DOHH2 (cell line): ENCODE measurements at regions not wholly inside any gene's neighbourhood (a gene's known extent, or its start where the extent isn't known, plus 50 kb on each side); places are given as distances from the start of the nearest gene placed in this dataset.

Experiments
- H3F3A ChIP-seq: fragments of 200-600 bp; sonication (generic), shearing (Covaris generic); 2 replicates; pipeline ENCODE4 v1.6.0; 2016; ENCODE audit warnings: antibody characterized with exemption, mild to moderate bottlenecking; ENCODE audit not compliant: control insufficient read depth, insufficient read depth
- H3K27ac ChIP-seq: fragments of 200-600 bp; sonication (generic); 2 replicates; pipeline ENCODE4 v1.5.1; 2014; ENCODE audit warnings: low read depth, mild to moderate bottlenecking, low read length, moderate library complexity
- H3K27me3 ChIP-seq: fragments of 200-600 bp; sonication (generic); 2 replicates; pipeline ENCODE4 v1.6.1; 2014; ENCODE audit warnings: mild to moderate bottlenecking, low read length, mixed read lengths; ENCODE audit not compliant: control insufficient read depth
- H3K36me3 ChIP-seq: fragments of 200-600 bp; sonication (generic); 2 replicates; pipeline ENCODE4 v1.6.1; 2014; ENCODE audit warnings: mild to moderate bottlenecking, low read length, moderate library complexity, mixed read lengths; ENCODE audit not compliant: control insufficient read depth
- H3K4me1 ChIP-seq: fragments of 200-600 bp; sonication (generic); 2 replicates; pipeline ENCODE4 v1.6.1; 2014; ENCODE audit warnings: mild to moderate bottlenecking, low read length, mixed read lengths; ENCODE audit not compliant: control insufficient read depth
- H3K4me2 ChIP-seq: fragments of 200-600 bp; sonication (generic); 2 replicates; pipeline ENCODE4 v1.6.0; 2014; ENCODE audit warnings: mild to moderate bottlenecking, low read length, moderate library complexity
- H3K4me3 ChIP-seq: fragments of 200-600 bp; sonication (generic); 2 replicates; pipeline ENCODE4 v1.5.1; 2014; ENCODE audit warnings: mild to moderate bottlenecking, low read length, mixed read lengths
- H3K79me2 ChIP-seq: fragments of 200-600 bp; sonication (generic); 2 replicates; pipeline ENCODE4 v1.6.1; 2014; ENCODE audit warnings: mild to moderate bottlenecking, low read length, mixed read lengths; ENCODE audit not compliant: control insufficient read depth
- H3K9me2 ChIP-seq: fragments of 200-600 bp; sonication (generic); replicated peaks from 2 replicates; pipeline ENCODE4 v1.6.1; 2014; ENCODE audit warnings: mild to moderate bottlenecking, low read length, mixed read lengths; ENCODE audit not compliant: control insufficient read depth
- H3K9me3 ChIP-seq: fragments of 200-600 bp; sonication (generic); 2 replicates; pipeline ENCODE4 v1.6.1; 2014; ENCODE audit warnings: antibody characterized with exemption, low read length, mixed read lengths; ENCODE audit not compliant: control insufficient read depth, insufficient read depth
- H4K20me1 ChIP-seq: fragments of 200-600 bp; sonication (generic); 2 replicates; pipeline ENCODE4 v1.6.0; 2014; ENCODE audit warnings: low read depth, mild to moderate bottlenecking, antibody characterized with exemption, low read length, moderate library complexity; ENCODE audit not compliant: control insufficient read depth, insufficient read depth
- EZH2phosphoT487 ChIP-seq: fragments of 200-600 bp; sonication (generic); IDR thresholded peaks from 2 replicates; pipeline ENCODE4 v1.6.1; 2017; ENCODE audit warnings: borderline replicate concordance, mild to moderate bottlenecking, antibody characterized with exemption, low read length, moderate library complexity, mixed read lengths
- TF ChIP-seq, protein P1 (sequence below): fragments of 200-600 bp; sonication (generic); IDR thresholded peaks from one replicate; pipeline ENCODE4 v1.5.1; 2014; ENCODE audit warnings: antibody characterized with exemption, mild to moderate bottlenecking, low read depth, low read length; ENCODE audit not compliant: poor library complexity, severe bottlenecking

DNA sequence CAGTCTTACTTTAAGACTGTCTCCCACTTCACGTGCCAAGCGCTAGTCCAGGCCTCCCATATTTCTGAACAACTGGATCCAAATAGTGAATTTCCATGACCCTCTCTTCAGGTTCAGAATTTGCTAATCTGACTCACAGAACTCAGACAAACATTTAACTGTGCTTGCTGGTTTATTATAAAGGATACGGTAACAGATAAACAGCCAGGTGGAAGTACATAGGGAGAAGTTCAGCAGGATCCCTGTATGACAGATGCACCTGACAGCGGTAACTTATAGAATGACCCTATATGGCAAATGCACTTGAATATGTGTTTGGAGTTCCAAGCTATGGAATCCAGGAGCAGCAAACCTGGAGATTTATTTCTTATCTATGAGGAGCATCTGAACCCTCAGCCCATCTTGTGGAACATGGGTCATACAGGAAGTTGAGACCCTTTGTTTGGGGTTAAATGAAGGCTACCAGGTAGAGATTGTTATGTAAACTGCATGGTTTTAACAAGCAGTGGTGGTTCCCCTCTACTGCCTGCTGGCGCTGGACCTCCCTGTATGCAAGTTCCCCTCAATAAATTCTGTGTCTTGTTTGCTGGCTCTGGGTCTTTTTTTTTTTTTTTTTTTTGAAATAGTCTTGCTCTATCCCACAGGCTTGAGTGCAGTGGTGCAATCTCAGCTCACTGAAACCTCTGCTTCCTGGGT, 622.6 kb downstream of the KCNJ2 start:
- Histone ChIP-seq H3K9me3 (peaks cover 5% of the 10 kb centered on the region; the same call in 1 of the 2 replicates), H3K4me1 (peaks cover 5% of the 10 kb centered on the region), H3K36me3 (no peaks in the 10 kb centered on the region), H3K4me2 (no peak overlapping the region), H3K4me3 (no peak overlapping the region), H3K79me2 (no peaks in the 10 kb centered on the region), H3F3A (no peaks in the 10 kb centered on the region), H3K27me3 (no peaks in the 10 kb centered on the region), H3K9me2 (no peaks in the 10 kb centered on the region), H3K27ac (no peak overlapping the region), H4K20me1 (no peaks in the 10 kb centered on the region)
- TF ChIP-seq EZH2phosphoT487: no peak
- TF ChIP-seq, protein P1, sequence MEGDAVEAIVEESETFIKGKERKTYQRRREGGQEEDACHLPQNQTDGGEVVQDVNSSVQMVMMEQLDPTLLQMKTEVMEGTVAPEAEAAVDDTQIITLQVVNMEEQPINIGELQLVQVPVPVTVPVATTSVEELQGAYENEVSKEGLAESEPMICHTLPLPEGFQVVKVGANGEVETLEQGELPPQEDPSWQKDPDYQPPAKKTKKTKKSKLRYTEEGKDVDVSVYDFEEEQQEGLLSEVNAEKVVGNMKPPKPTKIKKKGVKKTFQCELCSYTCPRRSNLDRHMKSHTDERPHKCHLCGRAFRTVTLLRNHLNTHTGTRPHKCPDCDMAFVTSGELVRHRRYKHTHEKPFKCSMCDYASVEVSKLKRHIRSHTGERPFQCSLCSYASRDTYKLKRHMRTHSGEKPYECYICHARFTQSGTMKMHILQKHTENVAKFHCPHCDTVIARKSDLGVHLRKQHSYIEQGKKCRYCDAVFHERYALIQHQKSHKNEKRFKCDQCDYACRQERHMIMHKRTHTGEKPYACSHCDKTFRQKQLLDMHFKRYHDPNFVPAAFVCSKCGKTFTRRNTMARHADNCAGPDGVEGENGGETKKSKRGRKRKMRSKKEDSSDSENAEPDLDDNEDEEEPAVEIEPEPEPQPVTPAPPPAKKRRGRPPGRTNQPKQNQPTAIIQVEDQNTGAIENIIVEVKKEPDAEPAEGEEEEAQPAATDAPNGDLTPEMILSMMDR: no peak

DNA sequence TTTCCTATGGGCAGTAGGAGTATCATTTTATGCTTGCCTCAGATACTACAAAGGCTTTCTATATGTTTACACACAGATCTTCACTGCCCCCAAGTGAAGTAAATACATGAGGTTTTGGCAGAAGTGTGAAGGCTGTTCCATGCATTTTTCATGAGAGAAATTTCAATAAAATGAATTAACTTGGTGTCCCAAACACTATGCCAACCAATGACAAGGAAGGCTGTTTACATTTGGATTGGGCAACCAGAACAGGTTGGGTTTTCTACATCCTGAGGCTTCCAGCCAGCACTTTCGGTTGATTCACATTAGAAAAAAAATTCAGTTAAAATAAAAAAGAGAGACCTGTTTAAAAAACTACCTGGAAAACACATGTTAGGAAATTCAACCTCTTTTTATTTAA, 625.4 kb downstream of the KCNJ2 start:
- peaks cover 8% of the 10 kb centered on the region for H3K4me1 ChIP-seq
- no peaks in the 10 kb centered on the region for H3K9me2 ChIP-seq
- TF ChIP-seq, protein P1: no peak
- TF ChIP-seq EZH2phosphoT487: no peak
- no peak overlapping the region for H3K4me3 ChIP-seq
- no peaks in the 10 kb centered on the region for H3F3A ChIP-seq
- no peak overlapping the region for H3K27ac ChIP-seq
- no peaks in the 10 kb centered on the region for H3K27me3 ChIP-seq
- peaks cover 10% of the 10 kb centered on the region for H3K9me3 ChIP-seq
- H4K20me1 ChIP-seq: no peaks in the 10 kb centered on the region
- H3K4me2 ChIP-seq: no peak overlapping the region
- H3K79me2 ChIP-seq: no peaks in the 10 kb centered on the region
- no peaks in the 10 kb centered on the region for H3K36me3 ChIP-seq

DNA sequence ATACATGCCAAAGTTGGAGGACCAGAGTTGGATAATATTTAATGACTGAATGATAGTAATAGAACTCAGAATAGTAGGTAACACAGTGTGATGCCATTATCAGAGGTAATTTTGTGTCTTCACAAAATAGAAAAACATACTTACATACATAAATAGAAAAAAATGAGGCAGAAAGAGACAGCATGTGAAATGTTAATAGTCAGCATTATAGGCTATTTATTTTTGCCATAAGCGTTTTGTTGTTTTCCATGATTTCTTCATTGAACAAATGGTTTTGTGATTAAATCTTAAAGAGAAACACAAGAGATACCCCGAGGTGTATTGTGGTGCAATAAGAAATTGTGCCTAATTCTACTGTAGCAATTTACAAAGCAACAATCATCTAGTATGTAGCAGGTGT, 626.3 kb downstream of the KCNJ2 start:
- Histone ChIP-seq H3K36me3 (no peaks in the 10 kb centered on the region), H3K9me2 (no peaks in the 10 kb centered on the region), H4K20me1 (no peaks in the 10 kb centered on the region), H3K27me3 (no peaks in the 10 kb centered on the region), H3K4me2 (no peak overlapping the region), H3K79me2 (no peaks in the 10 kb centered on the region), H3F3A (no peaks in the 10 kb centered on the region), H3K9me3 (peaks cover 10% of the 10 kb centered on the region), H3K4me3 (no peak overlapping the region), H3K27ac (no peak overlapping the region), H3K4me1 (peaks cover 8% of the 10 kb centered on the region)
- TF ChIP-seq, protein P1: no peak
- no peak for TF ChIP-seq EZH2phosphoT487
